ENCODE measurements at regions not wholly inside any gene's neighbourhood (a gene's known extent, or its start where the extent isn't known, plus 50 kb on each side); places are given as distances from the start of the nearest gene placed in this dataset.
A peak's percentile ranks its signal among the peaks of the same experiment; 100 is the strongest.

GRCh38 chrX:79300856-79301255 lies 66.3 kb downstream of the ITM2A start:
- DNase-seq = no peak

- no peak for DNase-seq
These were observed 76.5 kb downstream of the ITM2A start for GRCh38 chrX:79290596-79290995.

GRCh38 chrX:79288733-79289132 lies 78.4 kb downstream of the ITM2A start:
- DNase-seq = no peak

- DNase-seq = no peak
These were observed 79.4 kb downstream of the ITM2A start for GRCh38 chrX:79287724-79288123.

GRCh38 chrX:79281775-79282174 lies 85.4 kb downstream of the ITM2A start:
- no peak for DNase-seq

GRCh38 chrX:79270401-79270800 lies 96.7 kb downstream of the ITM2A start:
- DNase-seq = peak; percentile 43 to 52

- no peak for DNase-seq
These were observed 98.3 kb downstream of the ITM2A start for GRCh38 chrX:79268788-79269187.

GRCh38 chrX:79266702-79267101 lies 100.4 kb downstream of the ITM2A start:
- DNase-seq = no peak

- DNase-seq = no peak
These were observed 103.6 kb downstream of the ITM2A start for GRCh38 chrX:79263550-79263949.

- DNase-seq = peak; percentile 3 to 13
These were observed 108.0 kb downstream of the ITM2A start for GRCh38 chrX:79259073-79259689.

- DNase-seq = no peak
These were observed 99.2 kb downstream of the GPR174 start for GRCh38 chrX:79243691-79244090.

- no peak for DNase-seq
These were observed 91.4 kb downstream of the GPR174 start for GRCh38 chrX:79235899-79236298.

- no peak for DNase-seq
These were observed 87.2 kb downstream of the GPR174 start for GRCh38 chrX:79231662-79232061.

Measured in AML-193 (cell line).